HG03025 (cell line): ENCODE measurements at regions not wholly inside any gene's neighbourhood (a gene's known extent, or its start where the extent isn't known, plus 50 kb on each side); places are given as distances from the start of the nearest gene placed in this dataset.

Source experiments
- ATAC-seq: cut with Tn5 transposase; IDR thresholded peaks from one replicate; pipeline ENCODE4 v1.9.1; 2021; ENCODE audit warnings: mild to moderate bottlenecking, moderate library complexity; ENCODE audit not compliant: unreplicated experiment, low FRiP score

GRCh38 chr9:79896390-79896980 is 324.7 kb downstream of the TLE4 start:
- no peak for ATAC-seq

GRCh38 chr9:79895232-79895631 is 323.5 kb downstream of the TLE4 start:
- no peak for ATAC-seq

GRCh38 chr9:79889369-79889768 is 317.6 kb downstream of the TLE4 start:
- no peak for ATAC-seq

- no peak for ATAC-seq
Observed at GRCh38 chr9:79885093-79885857, 313.5 kb downstream of the TLE4 start.

- ATAC-seq, result no peak
Observed at GRCh38 chr9:79884546-79884945, 312.8 kb downstream of the TLE4 start.

GRCh38 chr9:79883073-79883645 is 311.4 kb downstream of the TLE4 start:
- ATAC-seq, result no peak

GRCh38 chr9:79880626-79881025 is 308.9 kb downstream of the TLE4 start:
- ATAC-seq, result no peak

- no peak for ATAC-seq
Observed at GRCh38 chr9:79877943-79878602, 306.3 kb downstream of the TLE4 start.

GRCh38 chr9:79868567-79869189 is 296.9 kb downstream of the TLE4 start:
- ATAC-seq, result no peak

GRCh38 chr9:79862921-79863890 is 291.4 kb downstream of the TLE4 start:
- ATAC-seq, result no peak

GRCh38 chr9:79858508-79858907 is 286.7 kb downstream of the TLE4 start:
- ATAC-seq, result no peak

GRCh38 chr9:79857188-79857587 is 285.4 kb downstream of the TLE4 start:
- no peak for ATAC-seq

GRCh38 chr9:79847074-79847473 is 275.3 kb downstream of the TLE4 start:
- ATAC-seq, result no peak

- ATAC-seq, result no peak
Observed at GRCh38 chr9:79829566-79830302, 258.0 kb downstream of the TLE4 start.

GRCh38 chr9:79824265-79824664 is 252.5 kb downstream of the TLE4 start:
- ATAC-seq, result peak; percentile 51

GRCh38 chr9:79817438-79818004 is 245.8 kb downstream of the TLE4 start:
- peak; percentile 65 for ATAC-seq

- ATAC-seq, result no peak
Observed at GRCh38 chr9:79813258-79813638, 241.5 kb downstream of the TLE4 start.

GRCh38 chr9:79812507-79813257 is 240.9 kb downstream of the TLE4 start:
- ATAC-seq, result no peak
